ENCODE measurements at regions not wholly inside any gene's neighbourhood (a gene's known extent, or its start where the extent isn't known, plus 50 kb on each side); places are given as distances from the start of the nearest gene placed in this dataset.

DNA sequence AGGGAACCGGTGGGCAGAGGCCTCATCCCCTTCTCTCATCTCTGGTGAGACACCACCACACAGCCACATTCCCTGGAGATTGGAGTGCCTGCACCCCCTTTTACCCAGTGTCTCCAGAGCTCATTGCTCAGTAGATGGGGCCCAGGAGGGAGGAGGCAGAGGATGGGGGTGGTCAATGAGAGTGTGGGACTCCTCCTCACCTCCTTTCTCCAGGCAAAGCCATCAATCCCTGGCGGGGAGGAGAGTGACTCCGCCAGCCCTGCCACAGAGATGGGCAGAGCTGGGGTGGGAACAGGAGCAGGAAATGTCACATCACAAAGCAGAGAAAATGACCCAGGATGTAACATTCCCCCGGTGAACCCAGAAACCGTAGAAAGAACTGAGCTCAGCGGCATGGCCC lies 117.2 kb downstream of the MATN1 start:
- TF ChIP-seq GLIS3 (CRISPR knock-in tag; IDR thresholded peaks at IDR 0.05) (no peak), ZFP30 (CRISPR knock-in tag; IDR thresholded peaks at IDR 0.05) (no peak)
